HG02852 (cell line): ENCODE measurements at regions not wholly inside any gene's neighbourhood (a gene's known extent, or its start where the extent isn't known, plus 50 kb on each side); places are given as distances from the start of the nearest gene placed in this dataset.
"Not testable (repeated sequence)": the region's sequence is repeated elsewhere in the genome, so short reads cannot be mapped to it uniquely, and the experiment has no call there.

ENCODE experiments used
- ATAC-seq: cut with Tn5 transposase; IDR thresholded peaks from one replicate; pipeline ENCODE4 v1.9.1; 2021; ENCODE audit warnings: mild to moderate bottlenecking, moderate library complexity; ENCODE audit not compliant: unreplicated experiment

DNA sequence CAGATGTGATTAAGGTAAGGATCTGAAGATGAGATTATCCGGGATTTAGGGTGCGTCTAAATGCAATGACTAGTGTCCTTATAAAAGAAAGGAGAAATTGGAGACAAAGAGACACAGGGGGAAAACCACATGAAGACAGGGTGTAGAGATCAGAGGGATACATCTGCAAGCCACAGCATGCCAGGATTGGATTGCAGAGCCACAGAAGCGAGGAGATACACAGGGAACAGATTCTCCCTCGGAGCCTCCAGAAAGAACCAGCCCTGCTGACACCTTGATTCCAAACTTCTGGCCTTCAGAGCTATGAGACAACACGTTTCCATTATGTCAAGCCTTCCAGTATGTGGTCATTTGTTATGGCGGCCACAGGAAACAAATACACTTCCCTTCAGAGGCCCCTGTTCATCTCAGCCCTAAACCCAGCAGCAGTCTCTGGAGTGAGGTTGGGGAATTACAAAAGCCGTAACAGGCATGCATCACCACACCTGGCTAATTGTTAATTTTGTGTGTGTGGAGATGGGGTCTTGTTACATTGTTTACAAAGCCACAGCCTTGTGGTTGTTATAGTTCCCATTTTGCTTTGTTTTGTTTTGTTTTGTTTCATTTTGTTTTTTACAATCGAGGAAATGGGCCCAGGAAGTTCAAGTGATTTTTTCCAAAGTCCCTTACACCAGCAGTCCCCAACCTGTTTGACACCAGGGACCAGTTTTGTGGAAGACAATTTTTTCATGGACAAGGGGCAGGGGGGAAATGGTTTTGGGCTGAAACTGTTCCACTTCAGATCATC is 51.6 kb upstream of the LYRM9 start:
- ATAC-seq = no peak

- no peak for ATAC-seq
Measured at GRCh38 chr17:27945333-27945616, 52.1 kb upstream of the LYRM9 start.

- no peak for ATAC-seq
Measured at GRCh38 chr17:27945953-27946352, 52.8 kb upstream of the LYRM9 start.

DNA sequence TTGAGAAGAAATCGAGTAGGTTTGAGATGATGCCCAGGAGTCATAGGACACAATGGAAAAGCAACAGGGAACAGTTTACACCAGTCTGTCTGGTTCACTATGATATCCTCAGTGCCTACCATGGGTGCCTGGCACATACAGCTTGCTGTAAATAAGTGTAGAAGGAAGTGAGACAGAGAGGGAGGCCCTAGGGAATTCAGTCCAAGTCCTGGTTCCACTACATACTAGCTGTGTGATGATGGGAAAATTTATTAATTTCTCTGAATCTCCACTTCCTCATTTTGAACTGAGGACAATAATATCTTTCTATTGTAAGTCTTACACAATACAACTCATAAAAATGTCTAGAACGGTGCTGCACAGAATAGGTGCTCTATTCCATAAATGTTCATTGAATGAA is 53.3 kb upstream of the LYRM9 start:
- ATAC-seq = no peak

DNA sequence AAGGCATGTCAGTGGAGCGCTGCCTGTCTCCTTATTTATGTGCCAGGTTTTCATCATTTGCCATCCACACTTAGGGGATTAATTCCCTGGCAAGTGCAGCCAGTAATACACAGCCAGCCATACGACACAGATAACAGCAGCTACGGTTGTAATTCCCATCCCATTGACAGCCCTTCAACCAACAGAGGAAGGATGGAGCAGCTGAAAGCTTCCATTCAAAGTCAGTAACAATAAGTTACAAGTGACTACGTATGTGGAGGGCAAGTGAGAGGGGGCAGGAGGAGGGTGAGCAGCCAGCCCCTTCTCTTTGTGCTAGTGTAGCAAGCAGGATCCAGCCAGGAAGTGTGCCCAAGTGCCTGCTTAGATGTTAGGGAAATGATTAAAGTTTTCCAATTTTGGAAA is 53.8 kb upstream of the LYRM9 start:
- ATAC-seq = no peak

GRCh38 chr17:27949304-27949703 is 56.1 kb upstream of the LYRM9 start:
- no peak for ATAC-seq

DNA sequence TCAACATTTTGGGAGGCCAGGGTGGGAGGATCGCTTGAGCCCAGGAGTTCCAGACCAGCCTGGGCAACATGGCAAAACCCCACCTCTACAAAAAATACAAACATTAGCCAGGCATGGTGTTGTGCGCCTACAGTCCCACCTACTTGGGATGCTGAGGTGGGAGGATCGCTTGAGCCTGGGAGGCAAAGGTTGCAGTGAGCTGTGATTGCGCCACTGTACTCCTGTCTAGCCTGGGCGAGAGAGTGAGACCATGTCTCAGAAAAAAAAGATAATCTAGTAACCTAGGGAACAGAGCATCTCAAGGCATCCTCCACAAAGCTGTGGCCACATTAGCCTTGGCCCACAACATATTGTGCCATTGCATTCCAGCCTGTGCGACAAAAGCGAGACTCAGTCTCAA is 57.1 kb upstream of the LYRM9 start:
- not testable (repeated sequence) for ATAC-seq

GRCh38 chr17:27950995-27951394 is 57.8 kb upstream of the LYRM9 start:
- ATAC-seq = no peak

DNA sequence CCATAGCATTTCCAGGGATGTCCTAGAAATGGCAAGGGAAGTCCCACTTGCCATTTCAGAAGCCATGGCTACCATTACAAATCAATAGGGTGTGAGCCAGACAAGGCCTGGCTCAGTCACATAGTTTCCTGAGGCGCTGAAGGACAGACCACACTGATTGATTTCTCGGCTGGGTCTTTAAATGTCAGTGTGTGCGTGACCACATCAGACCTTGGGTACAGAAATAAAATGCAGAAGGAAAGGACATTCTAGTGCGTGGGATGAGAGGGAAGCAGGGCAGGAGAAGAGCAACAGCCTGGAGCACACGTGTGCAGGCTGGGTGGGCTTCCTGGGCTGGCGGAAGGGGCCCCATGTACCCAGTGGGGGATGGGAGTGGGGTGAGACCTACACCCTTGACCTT is 58.7 kb upstream of the LYRM9 start:
- no peak for ATAC-seq

GRCh38 chr17:27952366-27952765 is 59.2 kb upstream of the LYRM9 start:
- no peak for ATAC-seq

- ATAC-seq = no peak
Measured at GRCh38 chr17:27954548-27955495, 61.7 kb upstream of the LYRM9 start.

DNA sequence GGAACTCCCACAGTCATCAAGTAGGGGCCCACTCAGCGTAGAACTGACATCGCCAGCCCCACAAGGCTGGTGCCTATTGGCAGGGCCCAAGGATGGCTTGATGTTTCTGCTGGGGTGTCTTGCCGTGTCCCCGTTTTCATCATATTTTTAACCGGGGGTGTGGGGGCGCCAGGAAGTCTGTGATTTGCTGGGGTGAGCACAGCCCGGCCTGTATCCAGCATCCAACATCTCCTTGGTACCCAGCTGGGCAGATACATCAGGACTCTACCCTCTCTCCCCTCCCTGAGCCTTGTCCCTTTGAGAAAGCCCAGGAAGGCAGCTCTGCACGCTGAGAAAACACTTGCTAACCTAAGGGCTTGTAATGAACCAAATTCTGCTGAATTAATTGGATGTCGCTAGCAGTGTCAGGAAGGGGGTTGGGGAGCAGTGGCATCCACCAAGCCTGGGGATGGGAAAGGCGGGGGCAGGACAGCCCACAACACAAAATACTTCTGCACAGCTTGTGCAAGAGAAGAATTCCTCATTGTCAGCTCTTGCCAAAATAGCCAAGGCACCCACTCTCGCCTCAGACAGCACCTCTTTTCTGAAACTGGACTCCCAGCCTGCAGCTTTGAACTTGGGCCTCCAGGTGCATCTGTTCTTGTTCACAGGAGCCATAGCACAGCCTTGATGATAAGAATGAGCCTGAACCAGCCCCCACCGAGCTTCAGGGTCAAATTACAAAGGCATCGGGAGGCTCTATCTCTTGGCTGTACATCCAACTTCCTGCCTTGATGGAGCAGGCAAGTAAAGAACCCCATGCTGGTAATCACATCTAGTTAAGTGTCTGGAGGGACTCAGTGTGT is 63.7 kb upstream of the LYRM9 start:
- no peak for ATAC-seq

DNA sequence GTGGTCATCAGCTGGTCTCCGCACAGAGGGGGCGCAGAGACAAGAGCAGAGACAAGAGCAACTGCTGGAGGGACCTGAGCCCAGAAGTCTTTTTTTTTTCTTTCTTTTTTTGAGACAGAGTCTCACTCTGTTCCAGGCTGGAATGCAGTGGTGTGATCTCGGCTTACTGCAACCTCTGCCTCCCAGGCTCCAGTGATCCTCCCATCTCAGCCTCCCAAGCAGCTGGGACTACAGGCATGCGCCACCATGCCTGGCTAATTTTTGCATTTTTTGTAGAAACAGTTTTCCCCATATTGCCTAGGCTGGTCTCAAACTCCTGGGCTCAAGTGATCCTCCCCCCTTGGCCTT is 64.3 kb upstream of the LYRM9 start:
- not testable (repeated sequence) for ATAC-seq

DNA sequence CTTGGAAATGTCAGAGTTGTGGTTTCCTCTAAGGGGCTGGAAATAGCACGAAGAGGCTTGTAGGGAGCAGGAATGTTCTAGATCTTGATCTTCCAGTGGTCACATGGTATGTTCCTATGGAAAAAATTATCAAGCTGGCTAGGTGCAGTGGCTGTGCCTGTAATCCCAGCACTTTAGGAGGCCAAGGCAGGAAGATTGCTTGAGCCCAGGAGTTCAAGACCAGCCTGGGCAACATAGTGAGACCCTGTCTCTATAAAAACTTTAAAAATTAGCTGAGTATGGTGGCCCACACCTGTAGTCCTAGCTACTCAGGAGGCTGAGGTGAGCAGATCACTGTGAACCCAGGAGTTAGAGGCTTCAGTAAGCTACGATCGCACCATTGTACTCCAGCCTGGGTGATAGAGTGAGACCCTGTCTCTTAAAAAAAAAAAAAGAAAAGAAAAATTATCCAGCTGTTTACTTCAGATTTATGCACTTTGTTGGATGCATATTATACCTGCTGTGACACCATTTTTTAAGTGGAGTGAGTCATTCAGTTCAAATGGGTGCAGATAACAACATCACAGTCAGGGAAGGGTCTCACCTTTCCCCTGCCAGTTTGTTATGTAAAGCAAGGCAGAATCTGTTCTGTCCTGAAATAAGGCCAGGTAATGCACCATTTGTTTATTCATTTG is 65.7 kb upstream of the LYRM9 start:
- ATAC-seq = no peak

DNA sequence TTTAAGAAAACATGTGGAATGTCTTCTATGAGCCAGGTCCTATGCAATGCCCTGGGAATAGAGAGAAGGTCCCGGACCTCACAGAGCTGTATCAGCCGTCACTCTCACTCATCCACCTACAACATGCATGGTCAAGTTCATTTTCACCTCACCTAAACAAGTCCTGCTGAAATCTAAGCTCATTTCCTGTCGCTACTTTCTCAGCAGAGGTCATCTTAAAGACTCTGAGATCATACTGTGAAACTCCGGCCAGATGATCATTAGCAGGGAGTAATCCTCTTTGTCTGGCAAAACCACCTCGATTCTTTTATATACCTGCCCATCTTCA is 66.2 kb upstream of the LYRM9 start:
- ATAC-seq = no peak

DNA sequence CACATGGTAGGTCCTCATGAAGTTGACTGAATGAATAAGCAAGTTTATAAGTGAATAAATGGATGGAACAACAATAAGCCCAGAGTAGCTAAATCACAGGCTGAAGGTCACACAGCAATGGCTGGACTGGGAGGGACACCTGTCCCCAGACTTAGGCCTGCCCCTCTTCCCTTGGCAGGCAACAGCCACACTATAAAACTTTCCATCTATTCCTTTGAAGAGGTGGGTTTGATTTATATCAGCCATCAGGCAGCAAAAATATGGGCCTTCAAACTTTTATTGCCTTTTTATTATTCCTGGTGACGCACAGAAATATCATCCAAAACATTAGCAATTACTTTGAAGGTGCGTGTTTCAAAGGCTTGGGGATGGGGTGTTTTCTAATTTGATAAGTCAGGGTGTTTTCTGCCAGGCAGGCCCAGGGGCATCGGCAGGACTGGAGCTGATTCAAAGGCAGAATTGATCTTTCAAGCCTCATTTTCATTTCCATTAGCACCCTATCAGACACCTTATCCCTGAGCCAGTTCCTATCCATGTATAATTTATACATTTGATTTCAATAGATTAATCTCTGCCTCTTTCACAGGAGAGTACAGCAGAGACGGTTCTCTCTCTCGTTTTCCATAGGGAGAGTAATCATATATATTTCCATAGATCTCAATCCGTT is 67.2 kb upstream of the LYRM9 start:
- ATAC-seq = no peak

- not testable (repeated sequence) for ATAC-seq
Measured at GRCh38 chr17:27962581-27962980, 69.4 kb upstream of the LYRM9 start.

- ATAC-seq = no peak
Measured at GRCh38 chr17:27965224-27965623, 72.1 kb upstream of the LYRM9 start.

GRCh38 chr17:27968206-27968732 is 74.2 kb upstream of the NLK start:
- ATAC-seq = no peak

DNA sequence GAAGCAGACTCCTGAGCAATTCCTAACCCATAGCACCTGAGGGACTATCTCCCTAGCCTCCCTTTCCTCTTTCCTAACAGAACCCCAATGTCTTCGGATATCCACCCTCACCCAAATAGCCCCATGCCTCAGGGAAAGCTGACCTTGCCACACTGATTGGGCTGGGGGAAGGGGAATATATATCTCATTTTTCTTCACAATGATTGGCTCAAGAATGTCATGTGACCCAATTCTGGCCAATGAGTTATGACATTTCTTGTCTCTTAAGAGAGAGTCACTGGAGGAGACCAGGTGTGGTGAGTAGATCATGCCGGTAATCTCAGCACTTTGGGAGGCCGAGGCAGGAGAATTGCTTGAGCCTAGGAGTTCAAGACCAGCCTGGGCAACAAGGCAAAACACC is 71.9 kb upstream of the NLK start:
- ATAC-seq = no peak
